DMS53 (cell line): ENCODE measurements at regions not wholly inside any gene's neighbourhood (a gene's known extent, or its start where the extent isn't known, plus 50 kb on each side); places are given as distances from the start of the nearest gene placed in this dataset.
"Not testable (repeated sequence)": the region's sequence is repeated elsewhere in the genome, so short reads cannot be mapped to it uniquely, and the experiment has no call there.

ENCODE experiments used
- DNase-seq: peaks from one replicate; lab custom pipeline; 2025; lab: John Stamatoyannopoulos, UW

GRCh38 chr9:36461323-36461722 is 61.3 kb upstream of the RNF38 start:
- no peak for DNase-seq

DNA sequence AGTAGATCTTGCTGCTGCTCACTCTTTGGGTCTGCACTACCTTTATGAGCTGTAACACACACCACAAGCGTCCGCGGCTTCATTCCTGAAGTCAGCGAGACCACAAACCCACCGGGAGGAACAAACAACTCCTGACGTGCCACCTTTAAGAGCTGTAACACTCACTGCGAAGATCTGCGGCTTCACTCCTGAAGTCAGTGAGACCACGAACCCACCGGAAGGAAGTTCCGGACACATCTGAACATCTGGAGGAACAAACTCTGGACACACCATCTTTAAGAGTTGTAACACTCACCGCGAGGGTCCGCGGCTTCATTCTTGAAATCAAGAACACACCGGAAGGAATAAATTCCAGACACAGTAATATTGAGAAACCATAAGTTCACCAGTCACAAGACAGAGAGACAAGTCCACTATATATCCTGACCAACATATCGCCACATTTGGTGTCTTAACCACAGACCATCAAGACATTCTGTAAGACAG is 58.4 kb upstream of the RNF38 start:
- not testable (repeated sequence) for DNase-seq

GRCh38 chr9:36457836-36458429 is 57.9 kb upstream of the RNF38 start:
- DNase-seq = no peak

DNA sequence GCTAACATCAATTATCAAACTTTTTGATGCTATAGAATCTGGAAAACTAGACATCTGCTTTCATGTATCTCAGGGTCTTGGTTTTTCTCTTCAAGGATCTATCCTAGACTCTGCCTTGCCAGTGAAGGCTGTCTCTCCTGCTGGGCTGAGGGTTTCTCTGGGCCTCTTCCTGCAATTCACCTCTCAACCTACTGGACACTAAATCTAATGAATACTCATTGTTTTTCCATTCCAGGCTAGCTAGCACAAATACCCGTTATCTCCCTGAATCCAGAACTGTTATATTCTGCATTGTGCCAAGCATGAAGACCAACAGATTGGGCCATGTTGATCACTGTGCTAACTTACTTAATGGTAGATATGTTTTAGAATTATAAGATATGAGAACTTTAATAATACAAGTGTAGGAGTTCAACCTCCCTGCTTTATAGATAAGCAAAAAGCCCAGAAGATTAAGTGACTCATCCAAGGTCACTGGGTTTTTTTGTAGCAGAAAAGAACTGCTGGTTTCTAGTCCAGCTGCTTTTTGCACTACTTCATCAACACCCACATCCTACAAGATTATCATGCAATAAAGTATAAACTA is 56.5 kb upstream of the RNF38 start:
- DNase-seq = no peak

- peak; percentile 22 for DNase-seq
Measured at GRCh38 chr9:36451949-36452348, 51.9 kb upstream of the RNF38 start.

GRCh38 chr9:36450110-36450732 is 50.2 kb upstream of the RNF38 start:
- peak; percentile 67 for DNase-seq
